ENCODE measurements at regions not wholly inside any gene's neighbourhood (a gene's known extent, or its start where the extent isn't known, plus 50 kb on each side); places are given as distances from the start of the nearest gene placed in this dataset.

DNA sequence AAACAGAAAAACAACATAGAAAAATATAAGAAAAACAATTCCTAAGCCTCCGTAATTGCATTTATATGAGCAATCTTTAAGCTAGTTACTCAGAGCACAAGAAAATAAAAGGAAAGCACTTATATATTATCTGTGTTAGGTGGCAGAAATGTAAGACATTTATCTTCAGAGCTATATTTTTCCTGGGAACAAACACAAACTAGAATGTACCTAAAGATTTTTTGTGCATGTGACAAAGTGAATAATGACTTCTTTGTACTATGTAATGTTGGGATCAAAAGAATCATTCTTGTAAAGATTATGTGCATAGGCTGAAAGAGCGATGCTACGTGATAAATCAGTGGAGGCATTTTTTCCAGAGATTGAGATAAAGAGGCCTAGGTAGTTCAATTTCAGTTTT, 111.3 kb upstream of the GMNC start:
- TF ChIP-seq, protein P1, sequence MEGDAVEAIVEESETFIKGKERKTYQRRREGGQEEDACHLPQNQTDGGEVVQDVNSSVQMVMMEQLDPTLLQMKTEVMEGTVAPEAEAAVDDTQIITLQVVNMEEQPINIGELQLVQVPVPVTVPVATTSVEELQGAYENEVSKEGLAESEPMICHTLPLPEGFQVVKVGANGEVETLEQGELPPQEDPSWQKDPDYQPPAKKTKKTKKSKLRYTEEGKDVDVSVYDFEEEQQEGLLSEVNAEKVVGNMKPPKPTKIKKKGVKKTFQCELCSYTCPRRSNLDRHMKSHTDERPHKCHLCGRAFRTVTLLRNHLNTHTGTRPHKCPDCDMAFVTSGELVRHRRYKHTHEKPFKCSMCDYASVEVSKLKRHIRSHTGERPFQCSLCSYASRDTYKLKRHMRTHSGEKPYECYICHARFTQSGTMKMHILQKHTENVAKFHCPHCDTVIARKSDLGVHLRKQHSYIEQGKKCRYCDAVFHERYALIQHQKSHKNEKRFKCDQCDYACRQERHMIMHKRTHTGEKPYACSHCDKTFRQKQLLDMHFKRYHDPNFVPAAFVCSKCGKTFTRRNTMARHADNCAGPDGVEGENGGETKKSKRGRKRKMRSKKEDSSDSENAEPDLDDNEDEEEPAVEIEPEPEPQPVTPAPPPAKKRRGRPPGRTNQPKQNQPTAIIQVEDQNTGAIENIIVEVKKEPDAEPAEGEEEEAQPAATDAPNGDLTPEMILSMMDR (IDR thresholded peaks at IDR 0.05; ENCODE audit: low read length), result no peak
- no peak for TF ChIP-seq EZH2 (optimal IDR thresholded peaks at IDR 0.05; ENCODE audit: low read depth, low read length)
